HG03354 (cell line): ENCODE measurements at regions not wholly inside any gene's neighbourhood (a gene's known extent, or its start where the extent isn't known, plus 50 kb on each side); places are given as distances from the start of the nearest gene placed in this dataset.
"Not testable (repeated sequence)": the region's sequence is repeated elsewhere in the genome, so short reads cannot be mapped to it uniquely, and the experiment has no call there.

Experiments used
- ATAC-seq: cut with Tn5 transposase; IDR thresholded peaks from one replicate; pipeline ENCODE4 v1.9.1; 2021; ENCODE audit warnings: mild to moderate bottlenecking; ENCODE audit not compliant: unreplicated experiment, poor library complexity, severe bottlenecking

GRCh38 chr10:29710128-29710527, 75.4 kb upstream of the SVIL start:
- ATAC-seq, result no peak

GRCh38 chr10:29709484-29710002, 74.8 kb upstream of the SVIL start:
- no peak for ATAC-seq

GRCh38 chr10:29703271-29703670, 68.5 kb upstream of the SVIL start:
- no peak for ATAC-seq

GRCh38 chr10:29702273-29703164, 67.7 kb upstream of the SVIL start:
- no peak for ATAC-seq

- no peak for ATAC-seq
These were observed 66.5 kb upstream of the SVIL start for GRCh38 chr10:29701306-29701705.

DNA sequence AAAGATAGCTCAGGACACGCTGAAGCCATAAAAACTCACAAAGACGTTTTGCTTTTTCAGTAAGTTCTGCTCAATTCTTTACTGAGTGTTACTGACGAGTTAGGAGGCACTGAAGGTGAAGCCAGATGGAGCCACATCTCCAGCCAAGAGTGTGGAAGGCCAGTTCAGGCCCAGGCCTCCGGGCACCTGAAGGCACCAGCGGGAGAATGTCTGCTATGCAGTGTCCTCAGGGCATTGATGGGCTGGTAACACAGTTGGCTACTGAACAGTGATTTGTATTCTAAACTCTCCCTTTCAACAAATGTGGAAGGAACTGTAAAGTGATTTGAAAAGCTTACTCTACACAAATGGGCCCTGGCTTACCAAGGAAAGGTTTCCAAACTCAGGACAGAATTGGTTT, 64.8 kb upstream of the SVIL start:
- ATAC-seq, result no peak

- no peak for ATAC-seq
These were observed 64.2 kb upstream of the SVIL start for GRCh38 chr10:29698773-29699490.

DNA sequence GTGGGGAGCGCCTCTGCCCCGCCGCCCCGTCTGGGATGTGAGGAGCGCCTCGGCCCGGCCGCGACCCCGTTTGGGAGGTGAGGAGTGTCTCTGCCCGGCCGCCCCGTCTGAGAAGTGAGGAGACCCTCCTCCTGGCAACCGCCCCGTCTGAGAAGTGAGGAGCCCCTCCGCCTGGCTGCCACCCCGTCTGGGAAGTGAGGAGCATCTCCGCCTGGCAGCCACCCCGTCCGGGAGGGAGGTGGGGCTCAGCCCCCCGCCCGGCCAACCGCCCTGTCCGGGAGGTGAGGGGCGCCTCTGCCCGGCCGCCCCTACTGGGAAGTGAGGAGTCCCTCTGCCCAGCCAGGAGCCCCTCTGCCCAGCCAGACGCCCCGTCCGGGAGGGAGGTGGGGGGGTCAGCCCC, 61.8 kb upstream of the SVIL start:
- ATAC-seq, result not testable (repeated sequence)

DNA sequence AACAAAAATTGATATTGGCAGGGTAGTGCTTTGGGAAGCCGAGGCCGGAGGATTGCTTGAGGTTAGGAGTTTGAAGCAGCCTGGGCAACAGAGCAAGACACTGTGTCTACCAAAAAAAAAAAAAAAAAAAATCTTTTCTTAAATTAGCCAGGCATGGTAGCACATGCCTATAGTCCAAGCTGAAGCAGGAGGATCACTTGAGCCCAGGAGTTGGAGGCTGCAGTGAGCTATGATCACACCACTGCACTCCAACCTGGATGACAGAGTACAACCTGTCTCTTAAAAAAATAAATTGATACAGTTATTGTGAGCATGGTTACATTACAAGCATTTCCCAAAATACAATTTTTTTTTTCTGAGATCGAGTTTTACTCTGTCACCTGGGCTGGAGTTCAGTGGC, 59.4 kb upstream of the SVIL start:
- ATAC-seq, result no peak

DNA sequence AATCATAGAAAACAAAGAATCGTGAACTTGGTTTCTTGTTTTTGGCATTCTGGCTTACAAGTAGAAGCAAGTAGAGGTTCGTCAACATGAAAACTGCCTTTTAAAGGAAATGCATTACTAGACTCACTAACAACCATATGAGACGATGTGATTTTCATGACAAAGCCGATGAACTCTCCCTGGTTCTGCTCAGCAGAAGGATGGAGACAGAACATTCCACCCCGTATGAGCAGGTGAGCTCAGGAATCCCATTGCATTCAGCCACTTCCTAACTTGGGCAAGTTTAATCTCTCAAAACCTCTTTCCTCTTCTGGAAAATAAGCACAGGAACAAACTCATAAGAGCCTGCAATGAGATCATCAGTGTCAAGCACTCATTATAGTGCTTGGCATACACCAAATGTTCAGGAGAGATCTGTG, 57.4 kb upstream of the SVIL start:
- no peak for ATAC-seq

DNA sequence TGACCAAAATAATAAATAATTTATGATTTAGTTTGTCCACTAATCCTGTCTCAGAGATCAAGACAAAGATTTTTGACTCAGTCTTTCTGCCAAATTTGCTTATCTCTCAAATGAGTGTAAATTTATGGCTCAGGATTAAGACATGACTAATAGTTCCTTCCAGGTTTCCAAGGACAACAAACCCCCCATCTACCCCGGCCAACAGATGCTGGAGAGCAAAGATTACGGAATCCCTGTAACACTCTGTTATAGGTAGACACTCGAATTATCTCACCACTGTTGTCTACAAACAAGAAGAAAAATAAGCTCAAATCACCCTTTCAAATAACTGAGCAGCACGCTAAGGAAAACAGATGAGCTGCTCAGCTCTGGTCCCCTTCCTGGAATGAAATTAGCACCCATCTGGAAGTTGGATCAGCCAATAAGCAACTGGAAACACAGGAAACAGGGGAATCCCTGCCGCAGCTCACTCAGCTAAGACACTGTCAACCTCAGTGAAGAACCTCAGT, 56.8 kb upstream of the SVIL start:
- ATAC-seq, result no peak

DNA sequence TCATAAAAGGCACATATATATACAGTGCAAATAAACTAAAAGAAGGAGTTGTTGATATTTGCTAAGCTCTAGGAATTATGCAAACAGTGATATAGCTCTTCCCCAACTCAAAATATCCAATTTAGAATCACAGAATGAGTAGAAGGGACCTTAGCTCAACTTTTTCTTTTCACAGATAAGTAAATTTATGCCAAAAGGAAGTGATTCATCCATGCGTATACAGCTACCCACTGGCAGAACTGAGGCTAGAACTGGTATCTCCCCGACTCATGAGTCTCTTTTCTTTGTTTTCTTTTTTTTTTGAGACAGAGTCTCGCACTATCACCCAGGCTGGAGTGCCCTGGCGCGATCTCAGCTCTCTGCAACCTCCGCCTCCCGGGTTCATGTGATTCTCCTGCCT, 54.2 kb upstream of the SVIL start:
- ATAC-seq, result no peak

- ATAC-seq, result no peak
These were observed 53.5 kb upstream of the SVIL start for GRCh38 chr10:29688230-29688661.

GRCh38 chr10:29687421-29688164, 52.8 kb upstream of the SVIL start:
- ATAC-seq, result no peak

DNA sequence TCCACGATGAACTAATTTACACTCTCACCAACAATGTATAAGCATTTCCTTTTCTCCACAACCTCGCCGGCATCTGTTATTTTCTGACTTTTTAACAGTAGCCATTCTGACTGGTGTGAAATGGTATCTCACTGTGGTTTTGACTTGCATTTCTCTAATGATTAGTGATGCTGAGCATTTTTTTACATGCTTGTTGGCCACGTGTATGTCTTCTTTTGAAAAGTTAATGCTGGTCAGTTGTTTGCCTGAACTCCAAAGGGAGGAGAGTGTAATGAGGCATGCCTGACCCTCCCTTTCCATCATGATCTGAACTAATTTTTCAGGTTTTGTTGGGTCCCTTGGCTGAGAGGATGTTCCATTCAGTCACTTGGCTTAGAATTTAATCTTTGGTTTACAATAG, 50.7 kb upstream of the SVIL start:
- ATAC-seq, result no peak
